ENCODE measurements at regions not wholly inside any gene's neighbourhood (a gene's known extent, or its start where the extent isn't known, plus 50 kb on each side); places are given as distances from the start of the nearest gene placed in this dataset.

- DNase-seq (ENCODE audit: low spot score), result no peak
Observed at GRCh38 chr6:122122686-122123085, 276.8 kb upstream of the HSF2 start.

- DNase-seq (ENCODE audit: low spot score), result no peak
Observed at GRCh38 chr6:122124908-122125307, 274.5 kb upstream of the HSF2 start.

- DNase-seq (ENCODE audit: low spot score), result no peak
Observed at GRCh38 chr6:122126894-122127293, 272.6 kb upstream of the HSF2 start.

- no peak for DNase-seq (ENCODE audit: low spot score)
Observed at GRCh38 chr6:122128445-122128844, 271.0 kb upstream of the HSF2 start.

GRCh38 chr6:122129313-122130025 is 270.0 kb upstream of the HSF2 start:
- no peak for DNase-seq (ENCODE audit: low spot score)

GRCh38 chr6:122130026-122130348 is 269.5 kb upstream of the HSF2 start:
- DNase-seq (ENCODE audit: low spot score), result no peak

- DNase-seq (ENCODE audit: low spot score), result no peak
Observed at GRCh38 chr6:122130518-122130917, 268.9 kb upstream of the HSF2 start.

- DNase-seq (ENCODE audit: low spot score), result no peak
Observed at GRCh38 chr6:122136386-122136785, 263.1 kb upstream of the HSF2 start.

GRCh38 chr6:122140031-122140430 is 259.4 kb upstream of the HSF2 start:
- no peak for DNase-seq (ENCODE audit: low spot score)

- no peak for DNase-seq (ENCODE audit: low spot score)
Observed at GRCh38 chr6:122141246-122141645, 258.2 kb upstream of the HSF2 start.

- DNase-seq (ENCODE audit: low spot score), result no peak
Observed at GRCh38 chr6:122143813-122144601, 255.4 kb upstream of the HSF2 start.

- DNase-seq (ENCODE audit: low spot score), result no peak
Observed at GRCh38 chr6:122145246-122145645, 254.2 kb upstream of the HSF2 start.

- DNase-seq (ENCODE audit: low spot score), result no peak
Observed at GRCh38 chr6:122145741-122146240, 253.7 kb upstream of the HSF2 start.

GRCh38 chr6:122147291-122147690 is 252.2 kb upstream of the HSF2 start:
- DNase-seq (ENCODE audit: low spot score), result no peak

GRCh38 chr6:122151066-122151465 is 248.4 kb upstream of the HSF2 start:
- no peak for DNase-seq (ENCODE audit: low spot score)

GRCh38 chr6:122151763-122152162 is 247.7 kb upstream of the HSF2 start:
- DNase-seq (ENCODE audit: low spot score), result no peak

- DNase-seq (ENCODE audit: low spot score), result no peak
Observed at GRCh38 chr6:122153557-122153956, 245.9 kb upstream of the HSF2 start.

- no peak for DNase-seq (ENCODE audit: low spot score)
Observed at GRCh38 chr6:122154155-122154554, 245.3 kb upstream of the HSF2 start.

- no peak for DNase-seq (ENCODE audit: low spot score)
Observed at GRCh38 chr6:122154912-122155575, 244.4 kb upstream of the HSF2 start.

GRCh38 chr6:122161136-122161535 is 238.3 kb upstream of the HSF2 start:
- no peak for DNase-seq (ENCODE audit: low spot score)

- no peak for DNase-seq (ENCODE audit: low spot score)
Observed at GRCh38 chr6:122165014-122165413, 234.4 kb upstream of the HSF2 start.

GRCh38 chr6:122170274-122170673 is 229.2 kb upstream of the HSF2 start:
- no peak for DNase-seq (ENCODE audit: low spot score)

GRCh38 chr6:122178988-122179387 is 220.5 kb upstream of the HSF2 start:
- no peak for DNase-seq (ENCODE audit: low spot score)

Data from kidney tubule cell (primary cell).